K562 (cell line): ENCODE measurements at regions not wholly inside any gene's neighbourhood (a gene's known extent, or its start where the extent isn't known, plus 50 kb on each side); places are given as distances from the start of the nearest gene placed in this dataset.

Source experiments
- ARNT ChIP-seq, 2 experiments: fragments of 450-650 bp; IDR thresholded peaks; 2 replicates each; pipeline ENCODE4 v1.6.1; 2016; ENCODE audit warnings: mild to moderate bottlenecking in 1 of 2
- FOXJ3 ChIP-seq: sonication (generic); formaldehyde crosslinking; IDR thresholded peaks from 2 replicates; pipeline ENCODE4 v1.4.0; 2020; ENCODE audit warnings: mild to moderate bottlenecking, missing genetic modification reagents
- HES1 ChIP-seq: fragments of 450-650 bp; IDR thresholded peaks from 2 replicates; pipeline ENCODE4 v1.6.1; 2016; ENCODE audit warnings: low read depth, mild to moderate bottlenecking, moderate library complexity
- HMGN3 ChIP-seq: IDR thresholded peaks from 2 replicates; pipeline ENCODE4 v1.6.1; 2011; ENCODE audit warnings: borderline replicate concordance, low read depth, mild to moderate bottlenecking, mixed read lengths, low read length; ENCODE audit not compliant: insufficient read length; ENCODE audit errors: extremely low read depth
- PHF20 ChIP-seq: fragments of 450-650 bp; IDR thresholded peaks from 2 replicates; pipeline ENCODE4 v1.6.1; 2018; ENCODE audit not compliant: partially characterized antibody
- SAFB ChIP-seq: fragments of 200-400 bp; formaldehyde crosslinking; IDR thresholded peaks from 2 replicates; pipeline ENCODE4 v1.6.1; 2017; ENCODE audit warnings: low read depth, low read length, borderline replicate concordance
- TCF7 ChIP-seq: sonication (generic); IDR thresholded peaks from 2 replicates; pipeline ENCODE4 v1.6.1; 2016; ENCODE audit warnings: antibody characterized with exemption, borderline replicate concordance
- TGIF2 ChIP-seq: sonication (generic); formaldehyde crosslinking; IDR thresholded peaks from 2 replicates; pipeline ENCODE4 v1.8.1; 2022; ENCODE audit warnings: mild to moderate bottlenecking, missing genetic modification reagents, moderate library complexity
- XRCC4 ChIP-seq: IDR thresholded peaks from one replicate; pipeline ENCODE4 v1.6.1; 2011; ENCODE audit not compliant: insufficient read depth, insufficient read length; ENCODE audit errors: extremely low read depth
- ZNF175 ChIP-seq: fragments of 200-800 bp; sonication (Bioruptor generic); IDR thresholded peaks from 2 replicates; pipeline ENCODE4 v1.6.1; 2016; ENCODE audit warnings: low read depth, mild to moderate bottlenecking, missing genetic modification characterization, missing compliant biosample characterization
- TF ChIP-seq, protein P1 (sequence below), 2 experiments: fragments of 200-800 bp in 1 of 2; sonication (Bioruptor generic) in 1 of 2; sonication (generic) in 1 of 2; formaldehyde crosslinking in 1 of 2; IDR thresholded peaks in 1 of 2; conservative IDR thresholded peaks in 1 of 2; 2 replicates each; pipeline versions ENCODE4 v1.5.0 to v1.6.1; 2016 to 2020; ENCODE audit warnings: missing compliant biosample characterization in 1 of 2, missing genetic modification characterization in 1 of 2, missing genetic modification reagents in 1 of 2
- TF ChIP-seq, protein P2 (sequence below): sonication (generic); formaldehyde crosslinking; IDR thresholded peaks from 2 replicates; pipeline ENCODE4 v1.4.0; 2020; ENCODE audit warnings: mild to moderate bottlenecking, missing genetic modification reagents

- no peak for TF ChIP-seq ZNF175 (CRISPR knock-in tag)
- no peak for TF ChIP-seq FOXJ3
- no peak for TF ChIP-seq HMGN3
- no peak for TF ChIP-seq PHF20
- no peak for TF ChIP-seq SAFB
- no peak for TF ChIP-seq HES1
- no peak for TF ChIP-seq XRCC4
- no peak for TF ChIP-seq ARNT (IDR thresholded peaks at IDR 0.05)
- TF ChIP-seq TCF7 = no peak
- TF ChIP-seq, protein P1, sequence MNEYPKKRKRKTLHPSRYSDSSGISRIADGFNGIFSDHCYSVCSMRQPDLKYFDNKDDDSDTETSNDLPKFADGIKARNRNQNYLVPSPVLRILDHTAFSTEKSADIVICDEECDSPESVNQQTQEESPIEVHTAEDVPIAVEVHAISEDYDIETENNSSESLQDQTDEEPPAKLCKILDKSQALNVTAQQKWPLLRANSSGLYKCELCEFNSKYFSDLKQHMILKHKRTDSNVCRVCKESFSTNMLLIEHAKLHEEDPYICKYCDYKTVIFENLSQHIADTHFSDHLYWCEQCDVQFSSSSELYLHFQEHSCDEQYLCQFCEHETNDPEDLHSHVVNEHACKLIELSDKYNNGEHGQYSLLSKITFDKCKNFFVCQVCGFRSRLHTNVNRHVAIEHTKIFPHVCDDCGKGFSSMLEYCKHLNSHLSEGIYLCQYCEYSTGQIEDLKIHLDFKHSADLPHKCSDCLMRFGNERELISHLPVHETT (CRISPR knock-in tag; conservative IDR thresholded peaks at IDR 0.05 in 1 of 2, IDR thresholded peaks at IDR 0.05 in 1 of 2) = no peak
- TF ChIP-seq TGIF2 (CRISPR knock-in tag) = no peak
- TF ChIP-seq, protein P2, sequence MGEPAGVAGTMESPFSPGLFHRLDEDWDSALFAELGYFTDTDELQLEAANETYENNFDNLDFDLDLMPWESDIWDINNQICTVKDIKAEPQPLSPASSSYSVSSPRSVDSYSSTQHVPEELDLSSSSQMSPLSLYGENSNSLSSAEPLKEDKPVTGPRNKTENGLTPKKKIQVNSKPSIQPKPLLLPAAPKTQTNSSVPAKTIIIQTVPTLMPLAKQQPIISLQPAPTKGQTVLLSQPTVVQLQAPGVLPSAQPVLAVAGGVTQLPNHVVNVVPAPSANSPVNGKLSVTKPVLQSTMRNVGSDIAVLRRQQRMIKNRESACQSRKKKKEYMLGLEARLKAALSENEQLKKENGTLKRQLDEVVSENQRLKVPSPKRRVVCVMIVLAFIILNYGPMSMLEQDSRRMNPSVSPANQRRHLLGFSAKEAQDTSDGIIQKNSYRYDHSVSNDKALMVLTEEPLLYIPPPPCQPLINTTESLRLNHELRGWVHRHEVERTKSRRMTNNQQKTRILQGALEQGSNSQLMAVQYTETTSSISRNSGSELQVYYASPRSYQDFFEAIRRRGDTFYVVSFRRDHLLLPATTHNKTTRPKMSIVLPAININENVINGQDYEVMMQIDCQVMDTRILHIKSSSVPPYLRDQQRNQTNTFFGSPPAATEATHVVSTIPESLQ = no peak
- TF ChIP-seq, all 486 proteins: peak for 0
Observed at GRCh38 chr5:96197347-96197746, 235.7 kb upstream of the ELL2 start (continued).
